Esophagus muscularis mucosa (tissue), 4 donors: ENCODE measurements at regions not wholly inside any gene's neighbourhood (a gene's known extent, or its start where the extent isn't known, plus 50 kb on each side); places are given as distances from the start of the nearest gene placed in this dataset.

Experiments used
- EP300 ChIP-seq: sonication (generic); formaldehyde crosslinking; IDR thresholded peaks from one replicate; pipeline ENCODE4 v1.6.1; 2017; ENCODE audit warnings: antibody characterized with exemption
- POLR2A ChIP-seq: fragments of 450-650 bp; IDR thresholded peaks from one replicate; pipeline ENCODE4 v1.6.1; 2017; ENCODE audit warnings: antibody characterized with exemption, moderate library complexity, mild to moderate bottlenecking, low read depth
- TF ChIP-seq, protein P1 (sequence below), 3 experiments: fragments of 200-600 bp in 2 of 3; fragments of 450-650 bp in 1 of 3; sonication (generic) in 2 of 3; IDR thresholded peaks; one replicate each; pipeline ENCODE4 v1.5.1; 2017 to 2019; ENCODE audit warnings: antibody characterized with exemption in 3 of 3, mild to moderate bottlenecking in 2 of 3, moderate library complexity in 1 of 3

- TF ChIP-seq, protein P1, sequence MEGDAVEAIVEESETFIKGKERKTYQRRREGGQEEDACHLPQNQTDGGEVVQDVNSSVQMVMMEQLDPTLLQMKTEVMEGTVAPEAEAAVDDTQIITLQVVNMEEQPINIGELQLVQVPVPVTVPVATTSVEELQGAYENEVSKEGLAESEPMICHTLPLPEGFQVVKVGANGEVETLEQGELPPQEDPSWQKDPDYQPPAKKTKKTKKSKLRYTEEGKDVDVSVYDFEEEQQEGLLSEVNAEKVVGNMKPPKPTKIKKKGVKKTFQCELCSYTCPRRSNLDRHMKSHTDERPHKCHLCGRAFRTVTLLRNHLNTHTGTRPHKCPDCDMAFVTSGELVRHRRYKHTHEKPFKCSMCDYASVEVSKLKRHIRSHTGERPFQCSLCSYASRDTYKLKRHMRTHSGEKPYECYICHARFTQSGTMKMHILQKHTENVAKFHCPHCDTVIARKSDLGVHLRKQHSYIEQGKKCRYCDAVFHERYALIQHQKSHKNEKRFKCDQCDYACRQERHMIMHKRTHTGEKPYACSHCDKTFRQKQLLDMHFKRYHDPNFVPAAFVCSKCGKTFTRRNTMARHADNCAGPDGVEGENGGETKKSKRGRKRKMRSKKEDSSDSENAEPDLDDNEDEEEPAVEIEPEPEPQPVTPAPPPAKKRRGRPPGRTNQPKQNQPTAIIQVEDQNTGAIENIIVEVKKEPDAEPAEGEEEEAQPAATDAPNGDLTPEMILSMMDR (IDR thresholded peaks at IDR 0.05) = no peak
- TF ChIP-seq POLR2A (no peak), EP300 (no peak)
Observed at GRCh38 chr1:238018214-238018613, 127.5 kb upstream of the ZP4 start.
